Sigmoid colon (tissue), 6 donors: ENCODE measurements at regions not wholly inside any gene's neighbourhood (a gene's known extent, or its start where the extent isn't known, plus 50 kb on each side); places are given as distances from the start of the nearest gene placed in this dataset.
"Not testable (repeated sequence)": the region's sequence is repeated elsewhere in the genome, so short reads cannot be mapped to it uniquely, and the experiment has no call there.

Source experiments
- DNase-seq: peaks from one replicate; pipeline ENCODE4 v3.0.0-alpha.2; 2019
- H3K27ac ChIP-seq, 4 donors: fragments of 200-600 bp; sonication (generic); one replicate each; pipeline ENCODE4 v1.5.1; 2016 to 2019; ENCODE audit warnings: mild to moderate bottlenecking in 1 of 4
- H3K27me3 ChIP-seq, 3 donors: fragments of 200-600 bp; sonication (generic); one replicate each; pipeline ENCODE4 v1.5.1; 2019; ENCODE audit warnings: mild to moderate bottlenecking in 1 of 3
- H3K36me3 ChIP-seq, 4 donors: fragments of 200-600 bp; sonication (generic); one replicate each; pipeline ENCODE4 v1.5.1; 2016 to 2019
- H3K4me1 ChIP-seq, 4 donors: fragments of 200-600 bp; sonication (generic); one replicate each; pipeline ENCODE4 v1.5.1; 2017 to 2019
- H3K4me3 ChIP-seq, 4 donors: fragments of 200-600 bp; sonication (generic); one replicate each; pipeline ENCODE4 v1.5.1; 2017 to 2019; ENCODE audit warnings: mild to moderate bottlenecking in 2 of 4, moderate library complexity in 1 of 4
- H3K9me3 ChIP-seq, 4 donors: fragments of 200-600 bp in 3 of 4; sonication (generic) in 3 of 4; one replicate each; pipeline versions ENCODE4 v1.5.1 to v1.6.1; 2013 to 2019
- CTCF ChIP-seq, 4 experiments: fragments of 450-650 bp in 3 of 4; fragments of 200-600 bp in 1 of 4; IDR thresholded peaks; one replicate each; pipeline ENCODE4 v1.5.1; 2016 to 2019; ENCODE audit warnings: antibody characterized with exemption in 4 of 4, mild to moderate bottlenecking in 3 of 4, moderate library complexity in 2 of 4
- EP300 ChIP-seq, 4 donors: sonication (generic); formaldehyde crosslinking; IDR thresholded peaks; one replicate each; pipeline ENCODE4 v1.6.1; 2017; ENCODE audit warnings: antibody characterized with exemption in 4 of 4
- POLR2A ChIP-seq, 2 donors: fragments of 450-650 bp; IDR thresholded peaks; one replicate each; pipeline ENCODE4 v1.6.1; 2016; ENCODE audit warnings: antibody characterized with exemption in 2 of 2, mild to moderate bottlenecking in 2 of 2, moderate library complexity in 2 of 2
- POLR2AphosphoS5 ChIP-seq, 4 donors: sonication (generic); formaldehyde crosslinking; IDR thresholded peaks; one replicate each; pipeline ENCODE4 v1.6.1; 2017; ENCODE audit warnings: antibody characterized with exemption in 4 of 4
- WGBS, 2 donors: extraction: QIAGEN DNeasy Blood & Tissue Kit; methylation state at CpG; one replicate each; pipeline ENCODE4 v1.1.7; 2013; 5-methylcytosine and 5-hydroxymethylcytosine counted together
- intact Hi-C: fragments of 100-400 bp; cut with DNase I; formaldehyde crosslinking; loops from one replicate; pipeline ENCODE4 v1.15.1; 2023
- donor health status: healthy with polysubstance abuse.
- donor health status: healthy.

DNA sequence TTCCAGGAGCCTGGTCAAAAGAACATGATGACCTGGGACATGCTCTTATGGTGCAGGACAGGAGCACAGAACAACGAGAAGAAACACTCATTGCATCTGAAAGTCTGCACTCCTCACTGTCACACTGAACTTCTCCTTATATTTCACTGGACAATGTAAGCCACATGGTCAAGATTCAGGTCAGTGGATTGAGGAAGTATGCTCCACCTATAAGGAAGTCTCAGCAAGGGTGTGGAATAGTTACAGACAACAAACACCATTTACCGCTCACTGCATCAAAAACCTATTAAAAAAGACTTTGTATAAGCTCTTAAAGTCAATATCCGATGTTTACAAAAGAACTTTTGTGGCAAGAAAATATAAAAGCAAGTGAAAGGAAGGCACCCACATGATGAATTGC lies 153.1 kb upstream of the FOXG1 start:
- WGBS, 2 donors: 21 to 62% methylated on average over 3 of the region's 3 CpGs
- TF ChIP-seq CTCF (IDR thresholded peaks at IDR 0.05) (no peak), EP300 (IDR thresholded peaks at IDR 0.05) (no peak), POLR2AphosphoS5 (IDR thresholded peaks at IDR 0.05) (no peak), POLR2A (IDR thresholded peaks at IDR 0.05) (no peak)
- H3K27me3 ChIP-seq: no peaks in the 10 kb centered on the region
- no peaks in the 10 kb centered on the region for H3K36me3 ChIP-seq
- no peak for DNase-seq
- no peak overlapping the region for H3K27ac ChIP-seq
- intact Hi-C loops: no loop called here
- no peaks in the 10 kb centered on the region for H3K9me3 ChIP-seq
- H3K4me1 ChIP-seq: no peaks in the 10 kb centered on the region
- H3K4me3 ChIP-seq: no peak overlapping the region

DNA sequence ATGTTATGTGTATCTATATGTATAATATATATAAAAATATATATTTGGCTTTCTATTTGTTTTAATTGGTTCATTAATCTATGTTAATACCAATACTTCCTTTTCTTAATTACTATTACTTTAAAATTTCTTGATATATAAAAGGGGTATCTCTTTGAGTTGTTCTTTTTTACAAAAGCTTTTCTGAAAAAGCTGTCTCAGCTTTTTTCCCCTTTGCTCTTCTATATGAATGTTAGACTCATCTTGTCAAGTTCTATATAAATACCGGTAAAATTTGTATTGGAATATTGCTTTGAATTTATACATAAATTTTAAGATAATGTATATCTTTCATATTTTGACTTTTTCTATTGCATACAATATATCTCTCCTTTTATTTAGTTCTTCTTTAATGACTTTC lies 139.8 kb upstream of the FOXG1 start:
- no peaks in the 10 kb centered on the region for H3K36me3 ChIP-seq
- intact Hi-C loops: no loop called here
- 36 to 41% methylated on average over 1 of the region's 1 CpG for WGBS, 2 donors
- no peaks in the 10 kb centered on the region for H3K4me1 ChIP-seq
- H3K4me3 ChIP-seq: no peak overlapping the region
- peaks cover 0 to 6% (median 0%) of the 10 kb centered on the region in 4 donors for H3K9me3 ChIP-seq
- no peak for DNase-seq
- no peak overlapping the region for H3K27ac ChIP-seq
- no peak for TF ChIP-seq POLR2AphosphoS5 (IDR thresholded peaks at IDR 0.05)
- TF ChIP-seq POLR2A (IDR thresholded peaks at IDR 0.05): no peak
- no peaks in the 10 kb centered on the region for H3K27me3 ChIP-seq

DNA sequence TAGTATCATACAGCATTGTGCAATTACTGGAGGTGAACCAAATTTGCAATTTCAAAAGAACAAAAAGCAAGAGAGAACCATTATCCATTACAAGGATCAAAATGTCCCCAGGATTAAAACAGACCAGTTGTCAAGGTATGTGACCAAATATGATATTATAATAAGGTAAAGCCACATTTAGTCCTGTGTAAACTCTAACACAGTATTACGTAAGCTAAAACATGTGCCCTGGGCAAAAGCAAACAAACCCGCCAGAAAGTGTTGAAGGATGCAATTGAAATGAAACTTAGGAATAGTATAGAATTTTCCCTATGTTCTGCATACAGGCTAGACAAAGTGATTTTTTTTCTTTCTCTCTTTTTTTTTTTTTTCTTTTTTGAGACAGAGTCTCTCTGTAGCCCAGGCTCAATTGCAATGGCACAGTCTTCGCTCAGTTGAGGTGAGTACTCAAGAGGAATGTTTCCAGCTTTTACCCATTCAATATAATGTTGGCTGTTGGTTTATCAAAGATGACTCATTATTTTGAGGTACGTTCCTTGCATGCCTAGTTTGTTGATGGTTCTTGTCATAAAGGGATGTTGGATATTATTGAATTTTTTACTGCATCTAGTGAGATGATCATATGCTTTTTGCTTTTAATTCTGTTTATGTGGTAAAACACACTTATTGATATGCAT lies 137.1 kb upstream of the FOXG1 start:
- Histone ChIP-seq H3K36me3 (no peaks in the 10 kb centered on the region), H3K27me3 (no peaks in the 10 kb centered on the region), H3K9me3 (peaks cover 0 to 9% (median 0%) of the 10 kb centered on the region in 4 donors), H3K4me3 (no peak overlapping the region), H3K4me1 (no peaks in the 10 kb centered on the region), H3K27ac (no peak overlapping the region)
- 62 to 82% methylated on average over 4 of the region's 4 CpGs for WGBS, 2 donors
- no peak for DNase-seq
- intact Hi-C loops: no loop called here
- TF ChIP-seq EP300 (IDR thresholded peaks at IDR 0.05): no peak
- TF ChIP-seq POLR2A (IDR thresholded peaks at IDR 0.05): no peak
- TF ChIP-seq CTCF (IDR thresholded peaks at IDR 0.05): no peak
- no peak for TF ChIP-seq POLR2AphosphoS5 (IDR thresholded peaks at IDR 0.05)

DNA sequence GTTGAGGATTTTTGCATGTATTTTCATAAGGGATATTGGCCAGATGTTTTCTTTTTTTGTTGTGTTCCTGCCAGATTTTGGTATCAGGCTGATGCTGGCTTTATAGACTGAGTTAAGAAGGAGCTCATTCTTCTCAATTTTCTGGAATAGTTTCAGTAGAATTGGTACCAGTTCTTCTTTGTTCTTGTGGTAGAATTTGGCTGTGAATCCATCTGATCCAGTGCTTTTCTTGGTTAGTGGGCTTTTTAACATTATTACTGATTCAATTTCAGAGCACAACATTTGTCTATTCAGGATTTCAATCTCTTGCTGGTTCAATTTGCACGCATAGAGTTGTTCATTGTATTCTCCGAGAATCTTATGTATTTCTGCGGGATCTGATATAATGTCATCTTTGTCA lies 136.5 kb upstream of the FOXG1 start:
- TF ChIP-seq POLR2AphosphoS5 (IDR thresholded peaks at IDR 0.05): no peak
- no peak for TF ChIP-seq CTCF (IDR thresholded peaks at IDR 0.05)
- TF ChIP-seq EP300 (IDR thresholded peaks at IDR 0.05): no peak
- no peak for TF ChIP-seq POLR2A (IDR thresholded peaks at IDR 0.05)
- Histone ChIP-seq H3K4me3 (no peak overlapping the region), H3K27me3 (no peaks in the 10 kb centered on the region), H3K4me1 (no peaks in the 10 kb centered on the region), H3K36me3 (no peaks in the 10 kb centered on the region), H3K9me3 (peaks cover 0 to 9% (median 0%) of the 10 kb centered on the region in 4 donors), H3K27ac (no peak overlapping the region)
- intact Hi-C loops: no loop called here
- DNase-seq: no peak
- WGBS, 2 donors: 91 to 92% methylated on average over 3 of the region's 3 CpGs

GRCh38 chr14:28635387-28635786 lies 131.2 kb upstream of the FOXG1 start:
- Histone ChIP-seq H3K9me3 (peaks cover 0 to 9% (median 0%) of the 10 kb centered on the region in 4 donors), H3K4me3 (no peak overlapping the region), H3K4me1 (no peaks in the 10 kb centered on the region), H3K27me3 (no peaks in the 10 kb centered on the region), H3K36me3 (no peaks in the 10 kb centered on the region), H3K27ac (no peak overlapping the region)
- WGBS, 2 donors: 2% methylated on average over 7 of the region's 7 CpGs
- intact Hi-C loops: no loop called here
- DNase-seq: no peak
- TF ChIP-seq CTCF (IDR thresholded peaks at IDR 0.05): peak in 1 of 4 experiments; percentile 19
- TF ChIP-seq POLR2A (IDR thresholded peaks at IDR 0.05): no peak
- TF ChIP-seq EP300 (IDR thresholded peaks at IDR 0.05): no peak
- TF ChIP-seq POLR2AphosphoS5 (IDR thresholded peaks at IDR 0.05): no peak

DNA sequence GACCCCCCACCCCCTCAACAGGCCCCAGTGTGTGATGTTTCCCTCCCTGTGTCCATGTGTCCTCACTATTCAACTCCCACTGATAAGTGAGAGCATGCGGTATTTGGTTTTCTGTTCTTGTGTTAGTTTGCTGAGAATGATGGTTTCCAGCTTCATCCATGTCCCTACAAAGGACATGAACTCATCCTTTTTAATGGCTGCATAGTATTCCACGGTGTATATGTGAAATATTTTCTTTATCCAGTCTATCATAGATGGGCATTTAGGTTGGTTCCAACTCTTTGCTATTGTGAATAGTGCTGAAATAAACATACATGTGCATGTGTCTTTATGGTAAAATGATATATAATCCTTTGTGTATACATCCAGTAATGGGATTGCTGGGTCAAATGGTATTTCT lies 130.8 kb upstream of the FOXG1 start:
- H3K9me3 ChIP-seq, H3K36me3 ChIP-seq, intact Hi-C loops, H3K4me3 ChIP-seq, H3K27me3 ChIP-seq, H3K4me1 ChIP-seq, H3K27ac ChIP-seq, DNase-seq: not testable (repeated sequence)
- 61% methylated on average over 2 of the region's 2 CpGs for WGBS, 2 donors

DNA sequence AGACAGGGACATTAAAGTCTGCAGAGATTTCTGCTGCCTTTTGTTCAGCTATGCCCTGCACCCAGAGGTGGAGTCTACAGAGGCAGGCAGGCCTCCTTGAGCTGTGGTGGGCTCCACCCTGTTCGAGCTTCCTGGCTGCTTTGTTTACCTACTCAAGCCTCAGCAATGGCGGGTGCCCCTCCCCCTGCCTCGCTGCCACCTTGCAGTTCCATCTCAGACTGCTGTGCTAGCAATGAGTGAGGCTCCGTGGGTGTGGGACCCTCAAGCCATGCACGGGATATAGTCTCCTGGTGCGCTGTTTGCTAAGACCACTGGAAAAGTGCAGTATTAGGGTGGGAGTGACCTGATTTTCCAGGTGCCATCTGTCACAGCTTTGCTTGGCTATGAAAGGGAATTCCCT lies 125.4 kb upstream of the FOXG1 start:
- H3K4me1 ChIP-seq, intact Hi-C loops, DNase-seq, H3K4me3 ChIP-seq, H3K9me3 ChIP-seq, H3K36me3 ChIP-seq, H3K27me3 ChIP-seq, H3K27ac ChIP-seq: not testable (repeated sequence)
- 72 to 85% methylated on average over 6 of the region's 6 CpGs for WGBS, 2 donors
